Immature natural killer cell (primary cell): ENCODE measurements at regions not wholly inside any gene's neighbourhood (a gene's known extent, or its start where the extent isn't known, plus 50 kb on each side); places are given as distances from the start of the nearest gene placed in this dataset.

ENCODE experiments used
- DNase-seq, 3 donors: peaks; one replicate each; pipeline ENCODE4 v3.0.0; 2022; ENCODE audit warnings: mixed read lengths in 1 of 3
- H3K27ac Mint-ChIP-seq, 6 donors: one replicate each; pipeline ENCODE4 v1.8.0; 2020; ENCODE audit warnings: mixed read lengths in 6 of 6, mild to moderate bottlenecking in 5 of 6, inconsistent platforms in 4 of 6, moderate library complexity in 3 of 6
- H3K27me3 Mint-ChIP-seq, 3 donors: one replicate each; pipeline ENCODE4 v1.8.0; 2020 to 2021; ENCODE audit warnings: low read depth in 3 of 3, mild to moderate bottlenecking in 3 of 3, mixed read lengths in 3 of 3, moderate library complexity in 3 of 3, inconsistent platforms in 1 of 3
- H3K36me3 Mint-ChIP-seq, 3 donors: one replicate each; pipeline ENCODE4 v1.8.0; 2020; ENCODE audit warnings: mixed read lengths in 3 of 3, inconsistent platforms in 2 of 3, mild to moderate bottlenecking in 2 of 3
- H3K4me1 Mint-ChIP-seq, 2 donors: one replicate each; pipeline ENCODE4 v1.8.0; 2020; ENCODE audit warnings: inconsistent platforms in 2 of 2, mild to moderate bottlenecking in 2 of 2, mixed read lengths in 2 of 2, moderate library complexity in 1 of 2
- H3K4me3 Mint-ChIP-seq, 5 donors: one replicate each; pipeline ENCODE4 v1.8.0; 2020; ENCODE audit warnings: mild to moderate bottlenecking in 5 of 5, mixed read lengths in 5 of 5, inconsistent platforms in 3 of 5, moderate library complexity in 3 of 5
- H3K9me3 Mint-ChIP-seq, 6 donors: one replicate each; pipeline ENCODE4 v1.8.0; 2020; ENCODE audit warnings: mild to moderate bottlenecking in 6 of 6, mixed read lengths in 6 of 6, inconsistent platforms in 4 of 6, moderate library complexity in 3 of 6

- no peaks in the 10 kb centered on the region for H3K4me1 Mint-ChIP-seq
- H3K4me3 Mint-ChIP-seq: no peak overlapping the region
- no peak overlapping the region for H3K27ac Mint-ChIP-seq
- peaks cover 0 to 2% (median 0%) of the 10 kb centered on the region in 3 donors for H3K27me3 Mint-ChIP-seq
- peaks cover 3 to 27% (median 11%) of the 10 kb centered on the region in 6 donors for H3K9me3 Mint-ChIP-seq
- no peaks in the 10 kb centered on the region for H3K36me3 Mint-ChIP-seq
- DNase-seq: no peak
Observed at GRCh38 chr18:67864677-67865340, 348.3 kb upstream of the DSEL start.

- Mint-ChIP-seq H3K27me3 (peaks cover 0 to 2% (median 0%) of the 10 kb centered on the region in 3 donors), H3K4me3 (no peak overlapping the region), H3K27ac (no peak overlapping the region), H3K9me3 (peaks cover 3 to 27% (median 14%) of the 10 kb centered on the region in 6 donors), H3K4me1 (no peaks in the 10 kb centered on the region), H3K36me3 (no peaks in the 10 kb centered on the region)
- no peak for DNase-seq
Observed at GRCh38 chr18:67862069-67862468, 345.5 kb upstream of the DSEL start.

GRCh38 chr18:67854340-67854739 is 337.8 kb upstream of the DSEL start:
- H3K27me3 Mint-ChIP-seq: peaks cover 0 to under 1% (median 0%) of the 10 kb centered on the region in 3 donors
- H3K36me3 Mint-ChIP-seq: no peaks in the 10 kb centered on the region
- H3K27ac Mint-ChIP-seq: no peak overlapping the region
- peaks cover 8 to 18% (median 11%) of the 10 kb centered on the region in 6 donors for H3K9me3 Mint-ChIP-seq
- H3K4me3 Mint-ChIP-seq: no peak overlapping the region
- H3K4me1 Mint-ChIP-seq: no peaks in the 10 kb centered on the region
- DNase-seq: no peak

- Mint-ChIP-seq H3K27me3 (peaks cover 0 to 8% (median 0%) of the 10 kb centered on the region in 3 donors), H3K4me3 (no peak overlapping the region), H3K36me3 (no peaks in the 10 kb centered on the region), H3K27ac (no peak overlapping the region), H3K4me1 (no peaks in the 10 kb centered on the region), H3K9me3 (peaks cover 6 to 27% (median 16%) of the 10 kb centered on the region in 6 donors)
- no peak for DNase-seq
Observed at GRCh38 chr18:67846422-67847098, 330.0 kb upstream of the DSEL start.

- Mint-ChIP-seq H3K4me1 (no peaks in the 10 kb centered on the region), H3K27me3 (peaks cover 0 to 8% (median 0%) of the 10 kb centered on the region in 3 donors), H3K9me3 (peaks cover 5 to 22% (median 11%) of the 10 kb centered on the region in 6 donors), H3K27ac (no peak overlapping the region), H3K4me3 (no peak overlapping the region), H3K36me3 (no peaks in the 10 kb centered on the region)
- DNase-seq: no peak
Observed at GRCh38 chr18:67845035-67845434, 328.5 kb upstream of the DSEL start.

GRCh38 chr18:67840379-67840778 is 323.9 kb upstream of the DSEL start:
- no peak for DNase-seq
- Mint-ChIP-seq H3K4me3 (no peak overlapping the region), H3K4me1 (no peaks in the 10 kb centered on the region), H3K27me3 (peaks cover 0 to 1% (median 0%) of the 10 kb centered on the region in 3 donors), H3K36me3 (no peaks in the 10 kb centered on the region), H3K27ac (no peak overlapping the region), H3K9me3 (peaks cover 0 to 19% (median 6%) of the 10 kb centered on the region in 6 donors)

- Mint-ChIP-seq H3K27ac (no peak overlapping the region), H3K9me3 (peaks cover 0 to 33% (median 12%) of the 10 kb centered on the region in 6 donors), H3K4me1 (no peaks in the 10 kb centered on the region), H3K4me3 (no peak overlapping the region), H3K36me3 (peaks cover 0 to 3% (median 0%) of the 10 kb centered on the region in 3 donors), H3K27me3 (peaks cover 0 to 2% (median 0%) of the 10 kb centered on the region in 3 donors)
- no peak for DNase-seq
Observed at GRCh38 chr18:67818432-67818831, 301.9 kb upstream of the DSEL start.

- Mint-ChIP-seq H3K4me3 (no peak overlapping the region), H3K27ac (no peak overlapping the region), H3K27me3 (peaks cover 0 to under 1% (median 0%) of the 10 kb centered on the region in 3 donors), H3K4me1 (no peaks in the 10 kb centered on the region), H3K9me3 (peaks cover 0 to 26% (median 6%) of the 10 kb centered on the region in 6 donors), H3K36me3 (peaks cover 0 to 3% (median 0%) of the 10 kb centered on the region in 3 donors)
- DNase-seq: no peak
Observed at GRCh38 chr18:67815280-67815679, 298.8 kb upstream of the DSEL start.

GRCh38 chr18:67813380-67814028 is 297.0 kb upstream of the DSEL start:
- Mint-ChIP-seq H3K27me3 (no peaks in the 10 kb centered on the region), H3K36me3 (no peaks in the 10 kb centered on the region), H3K27ac (no peak overlapping the region), H3K4me1 (no peaks in the 10 kb centered on the region), H3K4me3 (no peak overlapping the region), H3K9me3 (peaks cover under 1 to 14% (median 3%) of the 10 kb centered on the region in 6 donors)
- no peak for DNase-seq

GRCh38 chr18:67805261-67805660 is 288.7 kb upstream of the DSEL start:
- no peak for DNase-seq
- H3K27ac Mint-ChIP-seq: no peak overlapping the region
- peaks cover 4 to 23% (median 11%) of the 10 kb centered on the region in 6 donors for H3K9me3 Mint-ChIP-seq

GRCh38 chr18:67794521-67794920 is 278.0 kb upstream of the DSEL start:
- Mint-ChIP-seq H3K9me3 (peaks cover 0 to 24% (median 6%) of the 10 kb centered on the region in 6 donors), H3K4me1 (no peaks in the 10 kb centered on the region), H3K27me3 (peaks cover 0 to 5% (median 0%) of the 10 kb centered on the region in 3 donors), H3K36me3 (peaks cover 0 to 4% (median 0%) of the 10 kb centered on the region in 3 donors), H3K27ac (no peak overlapping the region), H3K4me3 (no peak overlapping the region)
- DNase-seq: no peak

More at GRCh38 chr18:67805261-67805660, 288.7 kb upstream of the DSEL start:
- Mint-ChIP-seq H3K36me3 (no peaks in the 10 kb centered on the region), H3K4me1 (no peaks in the 10 kb centered on the region), H3K27me3 (peaks cover 0 to 2% (median 1%) of the 10 kb centered on the region in 3 donors), H3K4me3 (no peak overlapping the region)

GRCh38 chr18:67790527-67790926 is 274.0 kb upstream of the DSEL start:
- H3K9me3 Mint-ChIP-seq: peaks cover 0 to 21% (median 18%) of the 10 kb centered on the region in 6 donors
- H3K4me3 Mint-ChIP-seq: no peak overlapping the region
- DNase-seq: no peak
- no peak overlapping the region for H3K27ac Mint-ChIP-seq
- peaks cover 0 to 4% (median 0%) of the 10 kb centered on the region in 3 donors for H3K36me3 Mint-ChIP-seq
- H3K4me1 Mint-ChIP-seq: no peaks in the 10 kb centered on the region
- H3K27me3 Mint-ChIP-seq: peaks cover 0 to 5% (median 0%) of the 10 kb centered on the region in 3 donors

- no peak overlapping the region for H3K4me3 Mint-ChIP-seq
- peaks cover 0 to 5% (median 0%) of the 10 kb centered on the region in 3 donors for H3K27me3 Mint-ChIP-seq
- H3K27ac Mint-ChIP-seq: no peak overlapping the region
- no peak for DNase-seq
- no peaks in the 10 kb centered on the region for H3K4me1 Mint-ChIP-seq
- peaks cover 0 to 4% (median 0%) of the 10 kb centered on the region in 3 donors for H3K36me3 Mint-ChIP-seq
- H3K9me3 Mint-ChIP-seq: peaks cover 0 to 21% (median 18%) of the 10 kb centered on the region in 6 donors
Observed at GRCh38 chr18:67789165-67789545, 272.6 kb upstream of the DSEL start.
